ENCODE measurements at regions not wholly inside any gene's neighbourhood (a gene's known extent, or its start where the extent isn't known, plus 50 kb on each side); places are given as distances from the start of the nearest gene placed in this dataset.

DNA sequence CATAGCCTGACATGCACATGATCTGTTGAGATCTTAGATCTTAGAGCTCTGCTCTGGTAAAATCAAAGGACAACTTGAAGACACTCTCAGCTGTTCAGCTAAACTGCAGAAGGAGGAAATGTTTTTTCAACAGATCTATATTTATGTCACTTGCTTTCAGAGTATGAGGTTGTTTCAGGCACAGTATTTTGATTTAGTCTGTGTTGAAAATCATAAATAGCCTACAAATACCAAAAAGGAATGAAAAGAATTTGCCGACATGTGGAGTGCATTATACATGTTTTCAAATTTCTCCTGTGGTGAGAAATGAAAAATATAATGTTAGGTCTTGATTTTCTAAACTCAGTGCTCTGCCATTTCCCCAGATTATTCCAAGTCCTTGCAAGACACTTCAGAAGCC, 1118.4 kb downstream of the TBL1XR1 start (continued):
- TF ChIP-seq, protein P1, sequence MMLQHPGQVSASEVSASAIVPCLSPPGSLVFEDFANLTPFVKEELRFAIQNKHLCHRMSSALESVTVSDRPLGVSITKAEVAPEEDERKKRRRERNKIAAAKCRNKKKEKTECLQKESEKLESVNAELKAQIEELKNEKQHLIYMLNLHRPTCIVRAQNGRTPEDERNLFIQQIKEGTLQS (CRISPR knock-in tag; conservative IDR thresholded peaks at IDR 0.05) = no peak

DNA sequence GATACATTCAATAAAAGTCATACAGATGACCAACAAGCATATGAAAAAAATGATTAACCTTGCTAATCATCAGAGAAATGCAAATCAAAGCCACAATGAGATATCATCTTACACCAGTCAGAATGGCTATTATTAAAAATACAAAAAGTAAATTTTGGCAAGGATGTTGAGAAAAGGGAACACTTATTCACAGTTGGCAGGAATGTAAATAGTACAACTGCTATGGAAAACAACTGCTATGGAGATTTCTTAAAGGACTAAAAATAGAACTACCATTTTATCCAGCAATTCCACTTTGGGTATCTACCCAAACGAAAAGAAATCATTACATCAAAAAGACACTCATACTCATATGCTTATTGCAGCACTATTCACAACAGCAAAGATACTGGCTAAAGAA, 1121.8 kb downstream of the TBL1XR1 start:
- Mint-ChIP-seq H3K27me3 (ENCODE audit: low read depth) (no peaks in the 10 kb centered on the region), H3K27ac (no peak overlapping the region), H3K9me3 (peaks cover 11% of the 10 kb centered on the region; the same call in 1 of the 2 replicates), H3K4me1 (no peaks in the 10 kb centered on the region), H3K36me3 (no peaks in the 10 kb centered on the region), H3K4me3 (no peak overlapping the region)
- ATAC-seq (no peak), DNase-seq (ENCODE audit: low spot score) (no peak)
- ChIA-PET CTCF (no interaction called here), POLR2A (no interaction called here)
- TF ChIP-seq FOXJ3 (CRISPR knock-in tag; IDR thresholded peaks at IDR 0.05; ENCODE audit: borderline replicate concordance) (no peak), IRF2 (CRISPR knock-in tag; IDR thresholded peaks at IDR 0.05; ENCODE audit: borderline replicate concordance, low read depth) (no peak), ZNF121 (CRISPR knock-in tag; IDR thresholded peaks at IDR 0.05) (no peak), SP1 (CRISPR knock-in tag; conservative IDR thresholded peaks at IDR 0.05) (no peak)
- TF ChIP-seq, protein P2, sequence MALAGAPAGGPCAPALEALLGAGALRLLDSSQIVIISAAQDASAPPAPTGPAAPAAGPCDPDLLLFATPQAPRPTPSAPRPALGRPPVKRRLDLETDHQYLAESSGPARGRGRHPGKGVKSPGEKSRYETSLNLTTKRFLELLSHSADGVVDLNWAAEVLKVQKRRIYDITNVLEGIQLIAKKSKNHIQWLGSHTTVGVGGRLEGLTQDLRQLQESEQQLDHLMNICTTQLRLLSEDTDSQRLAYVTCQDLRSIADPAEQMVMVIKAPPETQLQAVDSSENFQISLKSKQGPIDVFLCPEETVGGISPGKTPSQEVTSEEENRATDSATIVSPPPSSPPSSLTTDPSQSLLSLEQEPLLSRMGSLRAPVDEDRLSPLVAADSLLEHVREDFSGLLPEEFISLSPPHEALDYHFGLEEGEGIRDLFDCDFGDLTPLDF (CRISPR knock-in tag; IDR thresholded peaks at IDR 0.05) = no peak
- TF ChIP-seq, protein P3, sequence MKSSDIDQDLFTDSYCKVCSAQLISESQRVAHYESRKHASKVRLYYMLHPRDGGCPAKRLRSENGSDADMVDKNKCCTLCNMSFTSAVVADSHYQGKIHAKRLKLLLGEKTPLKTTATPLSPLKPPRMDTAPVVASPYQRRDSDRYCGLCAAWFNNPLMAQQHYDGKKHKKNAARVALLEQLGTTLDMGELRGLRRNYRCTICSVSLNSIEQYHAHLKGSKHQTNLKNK (CRISPR knock-in tag; IDR thresholded peaks at IDR 0.05) = no peak

DNA sequence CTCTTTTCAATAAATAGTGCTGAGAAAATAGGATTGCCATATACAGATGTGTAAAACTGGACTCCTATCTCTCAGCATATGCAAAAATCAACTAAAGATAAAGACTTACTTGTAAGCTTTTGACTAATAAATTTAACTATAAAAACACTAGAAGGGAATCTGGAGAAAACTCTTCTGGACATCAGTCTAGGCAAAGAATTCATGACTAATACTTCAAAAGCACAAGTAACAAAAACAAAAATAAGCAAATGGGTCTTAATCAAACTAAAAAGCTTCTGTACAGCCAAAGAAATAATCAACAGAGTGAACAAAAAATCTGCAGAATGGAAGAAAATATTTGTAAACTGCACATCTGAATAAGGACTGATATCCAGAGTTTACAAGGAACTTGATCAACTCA, 1122.2 kb downstream of the TBL1XR1 start:
- ATAC-seq (no peak), DNase-seq (ENCODE audit: low spot score) (no peak)
- Mint-ChIP-seq H3K4me3 (no peak overlapping the region), H3K36me3 (no peaks in the 10 kb centered on the region), H3K4me1 (no peaks in the 10 kb centered on the region), H3K9me3 (peaks cover 11% of the 10 kb centered on the region; the same call in 1 of the 2 replicates), H3K27ac (no peak overlapping the region), H3K27me3 (ENCODE audit: low read depth) (no peaks in the 10 kb centered on the region)
- ChIA-PET POLR2A (no interaction called here), CTCF (no interaction called here)
- TF ChIP-seq, protein P4, sequence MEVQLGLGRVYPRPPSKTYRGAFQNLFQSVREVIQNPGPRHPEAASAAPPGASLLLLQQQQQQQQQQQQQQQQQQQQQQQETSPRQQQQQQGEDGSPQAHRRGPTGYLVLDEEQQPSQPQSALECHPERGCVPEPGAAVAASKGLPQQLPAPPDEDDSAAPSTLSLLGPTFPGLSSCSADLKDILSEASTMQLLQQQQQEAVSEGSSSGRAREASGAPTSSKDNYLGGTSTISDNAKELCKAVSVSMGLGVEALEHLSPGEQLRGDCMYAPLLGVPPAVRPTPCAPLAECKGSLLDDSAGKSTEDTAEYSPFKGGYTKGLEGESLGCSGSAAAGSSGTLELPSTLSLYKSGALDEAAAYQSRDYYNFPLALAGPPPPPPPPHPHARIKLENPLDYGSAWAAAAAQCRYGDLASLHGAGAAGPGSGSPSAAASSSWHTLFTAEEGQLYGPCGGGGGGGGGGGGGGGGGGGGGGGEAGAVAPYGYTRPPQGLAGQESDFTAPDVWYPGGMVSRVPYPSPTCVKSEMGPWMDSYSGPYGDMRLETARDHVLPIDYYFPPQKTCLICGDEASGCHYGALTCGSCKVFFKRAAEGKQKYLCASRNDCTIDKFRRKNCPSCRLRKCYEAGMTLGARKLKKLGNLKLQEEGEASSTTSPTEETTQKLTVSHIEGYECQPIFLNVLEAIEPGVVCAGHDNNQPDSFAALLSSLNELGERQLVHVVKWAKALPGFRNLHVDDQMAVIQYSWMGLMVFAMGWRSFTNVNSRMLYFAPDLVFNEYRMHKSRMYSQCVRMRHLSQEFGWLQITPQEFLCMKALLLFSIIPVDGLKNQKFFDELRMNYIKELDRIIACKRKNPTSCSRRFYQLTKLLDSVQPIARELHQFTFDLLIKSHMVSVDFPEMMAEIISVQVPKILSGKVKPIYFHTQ (CRISPR knock-in tag; IDR thresholded peaks at IDR 0.05) = no peak
- no peak for TF ChIP-seq ATF1 (CRISPR knock-in tag; IDR thresholded peaks at IDR 0.05)

DNA sequence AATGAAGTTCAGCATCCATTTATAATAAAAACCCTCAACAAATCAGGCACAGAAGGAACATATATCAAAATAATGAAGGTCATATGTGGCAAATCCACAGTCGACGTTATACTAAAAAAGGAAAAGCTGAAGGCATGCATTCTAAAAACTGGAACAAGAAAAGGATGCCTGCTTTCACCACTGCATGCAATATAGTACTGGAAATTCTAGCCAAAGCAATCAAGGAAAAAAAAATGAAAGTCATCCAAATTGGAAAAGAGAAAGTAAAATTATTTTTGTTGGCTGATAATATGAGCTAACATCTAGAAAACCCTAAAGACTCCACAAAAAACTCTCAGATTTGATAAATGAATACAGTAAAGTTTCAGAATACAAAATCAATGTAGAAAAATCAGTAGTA, 1123.2 kb downstream of the TBL1XR1 start:
- ChIA-PET CTCF (no interaction called here), POLR2A (interaction anchor here (0.6 kb wide), 1 partner anchor 516 kb away, joined by 5 read pairs; no protein-coding TSS in a partner anchor)
- no peak overlapping the region for H3K4me3 Mint-ChIP-seq
- no peak overlapping the region for H3K27ac Mint-ChIP-seq
- DNase-seq (ENCODE audit: low spot score) (no peak), ATAC-seq (no peak)
- TF ChIP-seq TEAD4 (CRISPR knock-in tag; IDR thresholded peaks at IDR 0.05) = no peak
- no peak for TF ChIP-seq TEAD1 (CRISPR knock-in tag; IDR thresholded peaks at IDR 0.05)
- TF ChIP-seq, protein P5, sequence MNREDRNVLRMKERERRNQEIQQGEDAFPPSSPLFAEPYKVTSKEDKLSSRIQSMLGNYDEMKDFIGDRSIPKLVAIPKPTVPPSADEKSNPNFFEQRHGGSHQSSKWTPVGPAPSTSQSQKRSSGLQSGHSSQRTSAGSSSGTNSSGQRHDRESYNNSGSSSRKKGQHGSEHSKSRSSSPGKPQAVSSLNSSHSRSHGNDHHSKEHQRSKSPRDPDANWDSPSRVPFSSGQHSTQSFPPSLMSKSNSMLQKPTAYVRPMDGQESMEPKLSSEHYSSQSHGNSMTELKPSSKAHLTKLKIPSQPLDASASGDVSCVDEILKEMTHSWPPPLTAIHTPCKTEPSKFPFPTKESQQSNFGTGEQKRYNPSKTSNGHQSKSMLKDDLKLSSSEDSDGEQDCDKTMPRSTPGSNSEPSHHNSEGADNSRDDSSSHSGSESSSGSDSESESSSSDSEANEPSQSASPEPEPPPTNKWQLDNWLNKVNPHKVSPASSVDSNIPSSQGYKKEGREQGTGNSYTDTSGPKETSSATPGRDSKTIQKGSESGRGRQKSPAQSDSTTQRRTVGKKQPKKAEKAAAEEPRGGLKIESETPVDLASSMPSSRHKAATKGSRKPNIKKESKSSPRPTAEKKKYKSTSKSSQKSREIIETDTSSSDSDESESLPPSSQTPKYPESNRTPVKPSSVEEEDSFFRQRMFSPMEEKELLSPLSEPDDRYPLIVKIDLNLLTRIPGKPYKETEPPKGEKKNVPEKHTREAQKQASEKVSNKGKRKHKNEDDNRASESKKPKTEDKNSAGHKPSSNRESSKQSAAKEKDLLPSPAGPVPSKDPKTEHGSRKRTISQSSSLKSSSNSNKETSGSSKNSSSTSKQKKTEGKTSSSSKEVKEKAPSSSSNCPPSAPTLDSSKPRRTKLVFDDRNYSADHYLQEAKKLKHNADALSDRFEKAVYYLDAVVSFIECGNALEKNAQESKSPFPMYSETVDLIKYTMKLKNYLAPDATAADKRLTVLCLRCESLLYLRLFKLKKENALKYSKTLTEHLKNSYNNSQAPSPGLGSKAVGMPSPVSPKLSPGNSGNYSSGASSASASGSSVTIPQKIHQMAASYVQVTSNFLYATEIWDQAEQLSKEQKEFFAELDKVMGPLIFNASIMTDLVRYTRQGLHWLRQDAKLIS (CRISPR knock-in tag; IDR thresholded peaks at IDR 0.05; ENCODE audit: borderline replicate concordance) = no peak
- no peak for TF ChIP-seq ZNF317 (CRISPR knock-in tag; IDR thresholded peaks at IDR 0.05; ENCODE audit: borderline replicate concordance, low read depth)
- no peak for TF ChIP-seq CBFB (CRISPR knock-in tag; IDR thresholded peaks at IDR 0.05; ENCODE audit: low read depth)
- no peak for TF ChIP-seq KAT7 (CRISPR knock-in tag; IDR thresholded peaks at IDR 0.05; ENCODE audit: borderline replicate concordance)
- H3K27me3 Mint-ChIP-seq (ENCODE audit: low read depth) = no peaks in the 10 kb centered on the region
- H3K4me1 Mint-ChIP-seq = no peaks in the 10 kb centered on the region
- H3K36me3 Mint-ChIP-seq = no peaks in the 10 kb centered on the region
- H3K9me3 Mint-ChIP-seq = peaks cover 11% of the 10 kb centered on the region; the same call in 1 of the 2 replicates

Data from WTC11 (cell line).